ENCODE measurements at regions not wholly inside any gene's neighbourhood (a gene's known extent, or its start where the extent isn't known, plus 50 kb on each side); places are given as distances from the start of the nearest gene placed in this dataset.

- no peaks in the 10 kb centered on the region for H3K4me1 ChIP-seq (ENCODE audit: insufficient read depth, low read length, poor library complexity, severe bottlenecking)
- H3K9me3 ChIP-seq (ENCODE audit: low read depth, low read length, poor library complexity, severe bottlenecking) = peaks cover 17% of the 10 kb centered on the region
- H3K27me3 ChIP-seq (replicated peaks; ENCODE audit: insufficient read depth, low read depth, low read length, poor library complexity) = no peaks in the 10 kb centered on the region
- TF ChIP-seq EZH2 (IDR thresholded peaks at IDR 0.05; ENCODE audit: borderline replicate concordance, low read depth, low read length, poor library complexity, severe bottlenecking) = no peak
- TF ChIP-seq CTCF (conservative IDR thresholded peaks at IDR 0.05; ENCODE audit: low read depth, low read length) = no peak
- intact Hi-C loops (cut with micrococcal nuclease; ENCODE audit: unreplicated experiment) = no loop called here
- H3K27ac ChIP-seq (ENCODE audit: low read depth, low read length, poor library complexity, severe bottlenecking) = no peak overlapping the region
- CTCF ChIA-PET = no interaction called here
- H3K36me3 ChIP-seq (ENCODE audit: insufficient read depth, low read length, poor library complexity, severe bottlenecking) = no peaks in the 10 kb centered on the region
- no peak for DNase-seq (ENCODE audit: low spot score)
- no TSS peak for BruUV-seq (replicated peaks)
- H3K4me3 ChIP-seq (ENCODE audit: low read depth, low read length, poor library complexity, severe bottlenecking) = no peak overlapping the region
- POLR2A ChIA-PET (ENCODE audit: low non-redundant PET) = no interaction called here
Measured at GRCh38 chr4:11831739-11832138, 403.0 kb upstream of the HS3ST1 start.

GRCh38 chr4:11824566-11824965 is 395.9 kb upstream of the HS3ST1 start:
- intact Hi-C loops (cut with micrococcal nuclease; ENCODE audit: unreplicated experiment) = no loop called here
- H3K9me3 ChIP-seq (ENCODE audit: low read depth, low read length, poor library complexity, severe bottlenecking) = peaks cover 25% of the 10 kb centered on the region
- no peak overlapping the region for H3K4me3 ChIP-seq (ENCODE audit: low read depth, low read length, poor library complexity, severe bottlenecking)
- ChIA-PET POLR2A (ENCODE audit: low non-redundant PET) (no interaction called here), CTCF (no interaction called here)
- H3K4me1 ChIP-seq (ENCODE audit: insufficient read depth, low read length, poor library complexity, severe bottlenecking) = no peaks in the 10 kb centered on the region
- no peak for DNase-seq (ENCODE audit: low spot score)
- H3K36me3 ChIP-seq (ENCODE audit: insufficient read depth, low read length, poor library complexity, severe bottlenecking) = no peaks in the 10 kb centered on the region
- TF ChIP-seq EZH2 (IDR thresholded peaks at IDR 0.05; ENCODE audit: borderline replicate concordance, low read depth, low read length, poor library complexity, severe bottlenecking) (no peak), CTCF (conservative IDR thresholded peaks at IDR 0.05; ENCODE audit: low read depth, low read length) (no peak)
- no peak overlapping the region for H3K27ac ChIP-seq (ENCODE audit: low read depth, low read length, poor library complexity, severe bottlenecking)
- BruUV-seq (replicated peaks) = no TSS peak
- no peaks in the 10 kb centered on the region for H3K27me3 ChIP-seq (replicated peaks; ENCODE audit: insufficient read depth, low read depth, low read length, poor library complexity)

GRCh38 chr4:11821772-11822430 is 393.2 kb upstream of the HS3ST1 start:
- H3K4me3 ChIP-seq (ENCODE audit: low read depth, low read length, poor library complexity, severe bottlenecking) = no peak overlapping the region
- ChIA-PET POLR2A (ENCODE audit: low non-redundant PET) (no interaction called here), CTCF (no interaction called here)
- no peaks in the 10 kb centered on the region for H3K4me1 ChIP-seq (ENCODE audit: insufficient read depth, low read length, poor library complexity, severe bottlenecking)
- no peaks in the 10 kb centered on the region for H3K27me3 ChIP-seq (replicated peaks; ENCODE audit: insufficient read depth, low read depth, low read length, poor library complexity)
- TF ChIP-seq EZH2 (IDR thresholded peaks at IDR 0.05; ENCODE audit: borderline replicate concordance, low read depth, low read length, poor library complexity, severe bottlenecking) (no peak), CTCF (conservative IDR thresholded peaks at IDR 0.05; ENCODE audit: low read depth, low read length) (no peak)
- intact Hi-C loops (cut with micrococcal nuclease; ENCODE audit: unreplicated experiment) = no loop called here
- no peak for DNase-seq (ENCODE audit: low spot score)
- no peak overlapping the region for H3K27ac ChIP-seq (ENCODE audit: low read depth, low read length, poor library complexity, severe bottlenecking)
- BruUV-seq (replicated peaks) = no TSS peak
- H3K36me3 ChIP-seq (ENCODE audit: insufficient read depth, low read length, poor library complexity, severe bottlenecking) = no peaks in the 10 kb centered on the region
- H3K9me3 ChIP-seq (ENCODE audit: low read depth, low read length, poor library complexity, severe bottlenecking) = peaks cover 24% of the 10 kb centered on the region

Measured in A673 (cell line).